Sigmoid colon (tissue), 6 donors: ENCODE measurements at regions not wholly inside any gene's neighbourhood (a gene's known extent, or its start where the extent isn't known, plus 50 kb on each side); places are given as distances from the start of the nearest gene placed in this dataset.

Experiments used
- DNase-seq: peaks from one replicate; pipeline ENCODE4 v3.0.0-alpha.2; 2019
- H3K27ac ChIP-seq, 4 donors: fragments of 200-600 bp; sonication (generic); one replicate each; pipeline ENCODE4 v1.5.1; 2016 to 2019; ENCODE audit warnings: mild to moderate bottlenecking in 1 of 4
- H3K27me3 ChIP-seq, 3 donors: fragments of 200-600 bp; sonication (generic); one replicate each; pipeline ENCODE4 v1.5.1; 2019; ENCODE audit warnings: mild to moderate bottlenecking in 1 of 3
- H3K36me3 ChIP-seq, 4 donors: fragments of 200-600 bp; sonication (generic); one replicate each; pipeline ENCODE4 v1.5.1; 2016 to 2019
- H3K4me1 ChIP-seq, 4 donors: fragments of 200-600 bp; sonication (generic); one replicate each; pipeline ENCODE4 v1.5.1; 2017 to 2019
- H3K4me3 ChIP-seq, 4 donors: fragments of 200-600 bp; sonication (generic); one replicate each; pipeline ENCODE4 v1.5.1; 2017 to 2019; ENCODE audit warnings: mild to moderate bottlenecking in 2 of 4, moderate library complexity in 1 of 4
- H3K9me3 ChIP-seq, 4 donors: fragments of 200-600 bp in 3 of 4; sonication (generic) in 3 of 4; one replicate each; pipeline versions ENCODE4 v1.5.1 to v1.6.1; 2013 to 2019
- EP300 ChIP-seq, 4 donors: sonication (generic); formaldehyde crosslinking; IDR thresholded peaks; one replicate each; pipeline ENCODE4 v1.6.1; 2017; ENCODE audit warnings: antibody characterized with exemption in 4 of 4
- POLR2A ChIP-seq, 2 donors: fragments of 450-650 bp; IDR thresholded peaks; one replicate each; pipeline ENCODE4 v1.6.1; 2016; ENCODE audit warnings: antibody characterized with exemption in 2 of 2, mild to moderate bottlenecking in 2 of 2, moderate library complexity in 2 of 2
- POLR2AphosphoS5 ChIP-seq, 4 donors: sonication (generic); formaldehyde crosslinking; IDR thresholded peaks; one replicate each; pipeline ENCODE4 v1.6.1; 2017; ENCODE audit warnings: antibody characterized with exemption in 4 of 4
- WGBS, 2 donors: extraction: QIAGEN DNeasy Blood & Tissue Kit; methylation state at CpG; one replicate each; pipeline ENCODE4 v1.1.7; 2013; 5-methylcytosine and 5-hydroxymethylcytosine counted together
- intact Hi-C: fragments of 100-400 bp; cut with DNase I; formaldehyde crosslinking; loops from one replicate; pipeline ENCODE4 v1.15.1; 2023
- TF ChIP-seq, protein P1 (sequence below), 4 experiments: fragments of 450-650 bp in 3 of 4; fragments of 200-600 bp in 1 of 4; IDR thresholded peaks; one replicate each; pipeline ENCODE4 v1.5.1; 2016 to 2019; ENCODE audit warnings: antibody characterized with exemption in 4 of 4, mild to moderate bottlenecking in 3 of 4, moderate library complexity in 2 of 4
- donor health status: healthy with polysubstance abuse.
- donor health status: healthy.

DNA sequence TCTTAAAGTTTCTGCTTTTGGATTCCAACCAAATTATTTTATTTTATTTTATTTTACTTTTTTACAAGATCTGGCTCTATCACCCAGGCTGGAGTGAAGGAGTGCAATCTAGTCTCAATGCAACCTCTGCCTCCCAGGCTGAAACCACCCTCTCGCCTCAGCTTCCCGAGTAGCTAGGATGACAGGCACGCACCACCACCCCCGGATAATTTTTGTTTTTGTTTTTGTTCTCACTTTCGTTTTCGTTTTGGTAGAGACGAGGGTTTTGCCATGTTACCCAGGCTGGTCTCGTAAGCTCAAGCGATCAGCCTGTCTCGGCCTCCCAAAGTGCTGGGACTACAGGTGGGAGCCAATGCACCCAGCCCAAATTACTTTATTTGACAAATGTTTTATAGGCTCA is 219.8 kb downstream of the ETS1 start:
- no peak for DNase-seq
- H3K4me3 ChIP-seq, result no peak overlapping the region
- intact Hi-C loops, result no loop called here

DNA sequence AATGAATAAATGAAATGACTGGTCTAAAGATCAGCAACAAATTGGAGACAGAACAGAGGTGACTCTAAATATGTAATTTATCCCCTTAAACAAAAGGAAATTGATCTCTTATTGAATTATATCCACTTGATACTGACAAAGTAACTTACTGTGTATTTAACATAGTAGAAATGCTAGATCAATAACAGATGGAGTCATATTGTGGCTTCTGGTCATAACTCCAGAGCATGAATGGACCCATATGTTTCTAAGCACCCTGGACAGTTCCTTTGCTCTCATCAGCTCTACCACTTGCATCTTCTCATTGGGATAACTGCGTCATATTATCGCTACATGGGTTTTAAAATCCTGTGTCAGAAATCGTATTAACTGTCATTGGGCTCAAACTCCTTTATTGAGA is 222.3 kb downstream of the ETS1 start:
- H3K4me3 ChIP-seq, result no peak overlapping the region
- DNase-seq, result no peak
- intact Hi-C loops, result no loop called here
- H3K36me3 ChIP-seq, result no peaks in the 10 kb centered on the region
- peaks cover 0 to 12% (median 9%) of the 10 kb centered on the region in 4 donors for H3K4me1 ChIP-seq
- WGBS, 2 donors, result 73 to 76% methylated on average over 3 of the region's 3 CpGs
- TF ChIP-seq EP300 (IDR thresholded peaks at IDR 0.05) (no peak), POLR2A (IDR thresholded peaks at IDR 0.05) (no peak), POLR2AphosphoS5 (IDR thresholded peaks at IDR 0.05) (no peak)
- TF ChIP-seq, protein P1, sequence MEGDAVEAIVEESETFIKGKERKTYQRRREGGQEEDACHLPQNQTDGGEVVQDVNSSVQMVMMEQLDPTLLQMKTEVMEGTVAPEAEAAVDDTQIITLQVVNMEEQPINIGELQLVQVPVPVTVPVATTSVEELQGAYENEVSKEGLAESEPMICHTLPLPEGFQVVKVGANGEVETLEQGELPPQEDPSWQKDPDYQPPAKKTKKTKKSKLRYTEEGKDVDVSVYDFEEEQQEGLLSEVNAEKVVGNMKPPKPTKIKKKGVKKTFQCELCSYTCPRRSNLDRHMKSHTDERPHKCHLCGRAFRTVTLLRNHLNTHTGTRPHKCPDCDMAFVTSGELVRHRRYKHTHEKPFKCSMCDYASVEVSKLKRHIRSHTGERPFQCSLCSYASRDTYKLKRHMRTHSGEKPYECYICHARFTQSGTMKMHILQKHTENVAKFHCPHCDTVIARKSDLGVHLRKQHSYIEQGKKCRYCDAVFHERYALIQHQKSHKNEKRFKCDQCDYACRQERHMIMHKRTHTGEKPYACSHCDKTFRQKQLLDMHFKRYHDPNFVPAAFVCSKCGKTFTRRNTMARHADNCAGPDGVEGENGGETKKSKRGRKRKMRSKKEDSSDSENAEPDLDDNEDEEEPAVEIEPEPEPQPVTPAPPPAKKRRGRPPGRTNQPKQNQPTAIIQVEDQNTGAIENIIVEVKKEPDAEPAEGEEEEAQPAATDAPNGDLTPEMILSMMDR (IDR thresholded peaks at IDR 0.05), result no peak
- H3K9me3 ChIP-seq, result no peaks in the 10 kb centered on the region
- H3K27ac ChIP-seq, result no peak overlapping the region
- no peaks in the 10 kb centered on the region for H3K27me3 ChIP-seq

More for the DNA sequence above, 219.8 kb downstream of the ETS1 start:
- TF ChIP-seq EP300 (IDR thresholded peaks at IDR 0.05) (no peak), POLR2AphosphoS5 (IDR thresholded peaks at IDR 0.05) (no peak), POLR2A (IDR thresholded peaks at IDR 0.05) (no peak)
- TF ChIP-seq, protein P1 (IDR thresholded peaks at IDR 0.05), result no peak
- Histone ChIP-seq H3K27ac (no peak overlapping the region), H3K27me3 (no peaks in the 10 kb centered on the region), H3K4me1 (no peaks in the 10 kb centered on the region), H3K36me3 (no peaks in the 10 kb centered on the region), H3K9me3 (no peaks in the 10 kb centered on the region)
- WGBS, 2 donors, result 76 to 87% methylated on average over 10 of the region's 10 CpGs

DNA sequence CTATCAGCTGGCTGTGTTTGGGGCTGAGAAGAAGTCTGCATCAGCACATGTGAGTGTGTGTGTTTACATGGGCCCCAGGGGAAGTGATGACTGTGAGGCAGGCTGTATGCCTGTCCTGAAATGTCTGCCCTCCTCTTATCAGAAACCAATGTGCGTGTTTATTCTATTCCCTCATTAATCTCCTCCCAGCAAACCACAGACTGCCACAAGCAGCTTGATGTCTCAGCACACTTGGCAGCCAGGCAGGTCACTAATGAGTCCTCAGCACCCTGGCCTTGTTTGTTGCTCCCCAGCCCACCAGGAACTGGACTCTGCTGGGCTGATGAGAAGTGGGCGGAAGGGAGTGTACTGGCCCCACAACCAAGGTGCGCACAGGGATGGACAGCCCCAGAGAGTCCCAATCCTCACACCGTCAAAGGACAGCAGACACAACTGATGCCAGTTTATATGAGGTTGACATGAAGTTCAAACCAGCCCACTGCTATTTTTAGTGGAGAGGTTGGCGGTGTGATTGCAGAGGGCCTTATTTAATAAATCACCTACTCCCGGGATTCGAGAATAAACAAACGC is 225.8 kb downstream of the ETS1 start:
- no peaks in the 10 kb centered on the region for H3K27me3 ChIP-seq
- H3K4me1 ChIP-seq, result peaks cover 0 to 26% (median 19%) of the 10 kb centered on the region in 4 donors
- H3K36me3 ChIP-seq, result no peaks in the 10 kb centered on the region
- no peak for TF ChIP-seq POLR2A (IDR thresholded peaks at IDR 0.05)
- peak in 1 of 4 donors; percentile 18 for TF ChIP-seq POLR2AphosphoS5 (IDR thresholded peaks at IDR 0.05)
- TF ChIP-seq, protein P1 (IDR thresholded peaks at IDR 0.05), result no peak
- no peak for TF ChIP-seq EP300 (IDR thresholded peaks at IDR 0.05)
- H3K9me3 ChIP-seq, result no peaks in the 10 kb centered on the region
- 72 to 78% methylated on average over 8 of the region's 8 CpGs for whole genome bisulfite sequencing, 2 donors
- H3K27ac ChIP-seq, result no peak overlapping the region
- intact Hi-C loops, result no loop called here
- no peak for DNase-seq
- no peak overlapping the region for H3K4me3 ChIP-seq

DNA sequence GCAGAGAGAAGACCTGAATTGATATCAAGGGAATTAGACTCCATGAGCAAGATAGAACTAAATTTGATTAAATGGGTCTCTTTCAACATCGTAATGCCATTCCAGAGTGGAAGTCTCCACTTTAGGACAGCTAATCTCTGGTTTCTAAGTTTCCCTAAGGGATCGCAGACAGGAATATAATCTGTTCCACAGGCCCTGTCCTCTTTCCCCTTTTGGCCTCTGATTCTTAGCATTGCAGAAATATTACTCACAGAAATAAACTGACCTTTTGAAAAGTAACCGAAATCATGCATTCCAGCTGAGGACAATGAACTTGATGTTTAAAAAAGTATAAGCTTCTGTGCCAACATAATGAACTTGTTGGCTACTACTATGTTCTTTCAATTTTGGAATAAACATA is 227.8 kb downstream of the ETS1 start:
- Histone ChIP-seq H3K36me3 (no peaks in the 10 kb centered on the region), H3K27ac (no peak overlapping the region), H3K27me3 (no peaks in the 10 kb centered on the region), H3K9me3 (no peaks in the 10 kb centered on the region), H3K4me1 (peaks cover 0 to 26% (median 19%) of the 10 kb centered on the region in 4 donors), H3K4me3 (no peak overlapping the region)
- no peak for DNase-seq
- intact Hi-C loops, result no loop called here
- 77 to 84% methylated on average over 3 of the region's 3 CpGs for WGBS, 2 donors
- TF ChIP-seq POLR2AphosphoS5 (IDR thresholded peaks at IDR 0.05) (peak in 1 of 4 donors; percentile 16), POLR2A (IDR thresholded peaks at IDR 0.05) (no peak), EP300 (IDR thresholded peaks at IDR 0.05) (no peak)
- TF ChIP-seq, protein P1 (IDR thresholded peaks at IDR 0.05), result no peak

DNA sequence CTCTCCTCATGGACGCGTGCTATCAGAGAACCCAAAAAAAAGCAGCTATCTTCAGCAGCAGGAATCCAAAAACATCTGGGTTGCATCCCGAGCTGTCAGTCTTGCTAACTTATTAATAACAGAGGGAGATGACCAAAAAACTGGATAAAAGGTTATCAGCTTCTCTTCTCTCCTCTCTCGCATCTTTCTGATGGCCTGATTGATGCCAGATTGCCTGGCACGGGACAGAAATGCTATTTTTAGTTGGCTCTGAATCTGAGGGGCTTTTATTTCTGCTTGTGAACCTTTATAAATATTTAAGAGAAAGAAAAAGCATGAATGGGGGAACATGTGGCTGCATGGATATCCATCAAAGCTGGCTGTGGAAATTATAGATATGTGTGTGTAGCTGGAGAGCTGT is 230.3 kb downstream of the ETS1 start:
- Histone ChIP-seq H3K4me1 (peaks cover 0 to 24% (median 17%) of the 10 kb centered on the region in 4 donors), H3K36me3 (no peaks in the 10 kb centered on the region), H3K9me3 (no peaks in the 10 kb centered on the region), H3K27ac (no peak overlapping the region), H3K27me3 (no peaks in the 10 kb centered on the region), H3K4me3 (no peak overlapping the region)
- intact Hi-C loops, result no loop called here
- DNase-seq, result no peak
- TF ChIP-seq POLR2AphosphoS5 (IDR thresholded peaks at IDR 0.05) (no peak), POLR2A (IDR thresholded peaks at IDR 0.05) (no peak), EP300 (IDR thresholded peaks at IDR 0.05) (no peak)
- TF ChIP-seq, protein P1 (IDR thresholded peaks at IDR 0.05), result no peak
- 79 to 88% methylated on average over 5 of the region's 5 CpGs for WGBS, 2 donors
